HepG2 (cell line): ENCODE measurements at regions not wholly inside any gene's neighbourhood (a gene's known extent, or its start where the extent isn't known, plus 50 kb on each side); places are given as distances from the start of the nearest gene placed in this dataset.

Experiments used
- ATAC-seq: fragments of 200-7000 bp; cut with Tn5 transposase; 3 replicates; pipeline ENCODE4 v1.9.1; 2020; ENCODE audit warnings: mild to moderate bottlenecking, moderate library complexity
- BruUV-seq: library from RNA; stranded (reverse); fragments of 400-500 nt; replicated peaks from 2 replicates; lab custom pipeline; 2021; lab: Mats Ljungman, UMichigan
- CTCF ChIA-PET: fragments of 300-600 bp; formaldehyde crosslinking; extraction: SDS; loops from one replicate; lab custom pipeline; 2021; ENCODE audit warnings: low total read pairs, inconsistent platforms, low intra/inter-chr PET ratio; lab: Yijun Ruan, JAX
- POLR2A ChIA-PET: fragments of 350-600 bp; sonication (Branson Sonifier 250); formaldehyde crosslinking; loops from one replicate; lab custom pipeline; 2020; ENCODE audit warnings: antibody characterized with exemption, inconsistent platforms; lab: Yijun Ruan, JAX
- DNase-seq: peaks from one replicate; pipeline ENCODE4 v3.0.0-alpha.2; 2015; ENCODE audit warnings: low spot score
- FAIRE-seq: peaks from 3 replicates; lab custom pipeline; 2011; peaks lifted over from hg19 to GRCh38; lab: Jason Lieb, UNC
- H2AFZ ChIP-seq: one replicate; pipeline ENCODE4 v1.6.1; 2011; ENCODE audit warnings: low read length, inconsistent platforms
- H3K27ac ChIP-seq: fragments of 300-600 bp; 3 replicates; pipeline ENCODE4 v1.8.0; 2011; ENCODE audit warnings: mixed run types, mild to moderate bottlenecking, mixed read lengths, low read length, inconsistent platforms; ENCODE audit not compliant: insufficient read depth; ENCODE audit errors: extremely low read length
- H3K27me3 ChIP-seq, 2 experiments: fragments of 200-600 bp in 1 of 2; 2 replicates in 1 of 2; 3 replicates in 1 of 2; pipeline versions ENCODE4 v1.6.0 to v1.8.0; 2011; ENCODE audit warnings: low read length in 2 of 2, mild to moderate bottlenecking in 2 of 2, moderate library complexity in 2 of 2, inconsistent platforms in 1 of 2; ENCODE audit not compliant: insufficient read depth in 2 of 2, control insufficient read depth in 1 of 2
- H3K36me3 ChIP-seq, 2 experiments: fragments of 200-600 bp in 1 of 2; replicated peaks in 1 of 2; 2 replicates in 1 of 2; 3 replicates in 1 of 2; pipeline versions ENCODE4 v1.5.1 to v1.8.0; 2011; ENCODE audit warnings: low read length in 2 of 2, inconsistent platforms in 1 of 2; ENCODE audit not compliant: insufficient read depth in 2 of 2, control insufficient read depth in 1 of 2
- H3K4me1 ChIP-seq: 2 replicates; pipeline ENCODE4 v1.5.1; 2012; ENCODE audit warnings: low read length, inconsistent platforms; ENCODE audit not compliant: insufficient read depth
- H3K4me2 ChIP-seq: 2 replicates; pipeline ENCODE4 v1.6.0; 2011; ENCODE audit warnings: low read depth, low read length, inconsistent platforms
- H3K4me3 ChIP-seq, 3 experiments: fragments of 200-600 bp in 1 of 3; sonication (generic), shearing (Covaris generic) in 1 of 3; replicated peaks in 1 of 3; 2 replicates each; pipeline ENCODE4 v1.5.1; 2011 to 2016; ENCODE audit warnings: low read length in 3 of 3, inconsistent platforms in 2 of 3, low read depth in 2 of 3, mild to moderate bottlenecking in 2 of 3, control low read depth in 1 of 3, mixed read lengths in 1 of 3; ENCODE audit not compliant: insufficient read depth in 1 of 3
- H3K79me2 ChIP-seq: one replicate; pipeline ENCODE4 v1.6.1; 2011; ENCODE audit warnings: low read length, inconsistent platforms; ENCODE audit not compliant: insufficient read depth
- H3K9ac ChIP-seq: 2 replicates; pipeline ENCODE4 v1.6.0; 2011; ENCODE audit warnings: mild to moderate bottlenecking, low read depth, low read length, inconsistent platforms; ENCODE audit not compliant: insufficient read depth
- H3K9me3 ChIP-seq: 2 replicates; pipeline ENCODE4 v1.5.1; 2012; ENCODE audit warnings: mild to moderate bottlenecking, low read length
- H4K20me1 ChIP-seq: 2 replicates; pipeline ENCODE4 v1.6.0; 2011; ENCODE audit warnings: inconsistent platforms, mild to moderate bottlenecking, low read length, moderate library complexity; ENCODE audit not compliant: insufficient read depth
- ISL2 ChIP-seq: sonication (generic); formaldehyde crosslinking; IDR thresholded peaks from 2 replicates; pipeline ENCODE4 v1.5.0; 2020; ENCODE audit warnings: missing genetic modification reagents
- POLR2A ChIP-seq, 2 experiments: IDR thresholded peaks; 2 replicates each; pipeline ENCODE4 v1.6.1; 2011; ENCODE audit warnings: low read depth in 2 of 2, low read length in 2 of 2, mild to moderate bottlenecking in 1 of 2, moderate library complexity in 1 of 2; ENCODE audit not compliant: insufficient read depth in 1 of 2
- RBAK ChIP-seq: sonication (generic); formaldehyde crosslinking; IDR thresholded peaks from 2 replicates; pipeline ENCODE4 v1.5.1; 2020; ENCODE audit warnings: mild to moderate bottlenecking, missing genetic modification reagents
- SCMH1 ChIP-seq: sonication (generic); formaldehyde crosslinking; IDR thresholded peaks from 2 replicates; pipeline ENCODE4 v1.9.0; 2021; ENCODE audit warnings: missing genetic modification reagents, mild to moderate bottlenecking, borderline replicate concordance
- ZFYVE20 ChIP-seq: sonication (generic); formaldehyde crosslinking; IDR thresholded peaks from 2 replicates; pipeline ENCODE4 v1.8.0; 2023; ENCODE audit warnings: low read depth, mild to moderate bottlenecking, moderate library complexity, missing genetic modification reagents, borderline replicate concordance
- ZNF556 ChIP-seq: sonication (generic); formaldehyde crosslinking; IDR thresholded peaks from 2 replicates; pipeline ENCODE4 v1.4.0; 2020; ENCODE audit warnings: mild to moderate bottlenecking, missing genetic modification reagents, borderline replicate concordance
- ZSCAN30 ChIP-seq: sonication (generic); formaldehyde crosslinking; IDR thresholded peaks from 2 replicates; pipeline ENCODE4 v1.5.0; 2020; ENCODE audit warnings: mild to moderate bottlenecking, missing genetic modification reagents
- WGBS: methylation state at CpG from one replicate; pipeline ENCODE4 v1.1.6; 2017; ENCODE audit warnings: low lambda C conversion rate; 5-methylcytosine and 5-hydroxymethylcytosine counted together
- in situ Hi-C: cut with HindIII; loops from 2 replicates; pipeline ENCODE4 v1.10.0; 2017; ENCODE audit warnings: low pct_unique_long_range_greater_than_20kb; ENCODE audit not compliant: extremely low pct_ligation_motif_present
- intact Hi-C: fragments of 100-400 bp; cut with micrococcal nuclease; formaldehyde crosslinking; loops from one replicate; pipeline ENCODE4 v1.10.0; 2022; ENCODE audit not compliant: unreplicated experiment
- TF ChIP-seq, protein P1 (sequence below): IDR thresholded peaks from 2 replicates; pipeline ENCODE4 v1.6.1; 2016; ENCODE audit warnings: control low read depth
- TF ChIP-seq, protein P2 (sequence below): sonication (generic); formaldehyde crosslinking; IDR thresholded peaks from 2 replicates; pipeline ENCODE4 v1.8.0; 2023; ENCODE audit warnings: mild to moderate bottlenecking, missing genetic modification reagents

- H3K36me3 ChIP-seq = no peaks in the 10 kb centered on the region
- no TSS peak for BruUV-seq
- H3K4me3 ChIP-seq = no peak overlapping the region
- intact Hi-C loops (no loop called here), in situ Hi-C loops (no loop called here)
- H3K27me3 ChIP-seq = no peaks in the 10 kb centered on the region
- H3K4me2 ChIP-seq = no peak overlapping the region
- FAIRE-seq = no peak
- no peak overlapping the region for H3K9ac ChIP-seq
- no peak for TF ChIP-seq ZNF556 (CRISPR knock-in tag)
- TF ChIP-seq, protein P1, sequence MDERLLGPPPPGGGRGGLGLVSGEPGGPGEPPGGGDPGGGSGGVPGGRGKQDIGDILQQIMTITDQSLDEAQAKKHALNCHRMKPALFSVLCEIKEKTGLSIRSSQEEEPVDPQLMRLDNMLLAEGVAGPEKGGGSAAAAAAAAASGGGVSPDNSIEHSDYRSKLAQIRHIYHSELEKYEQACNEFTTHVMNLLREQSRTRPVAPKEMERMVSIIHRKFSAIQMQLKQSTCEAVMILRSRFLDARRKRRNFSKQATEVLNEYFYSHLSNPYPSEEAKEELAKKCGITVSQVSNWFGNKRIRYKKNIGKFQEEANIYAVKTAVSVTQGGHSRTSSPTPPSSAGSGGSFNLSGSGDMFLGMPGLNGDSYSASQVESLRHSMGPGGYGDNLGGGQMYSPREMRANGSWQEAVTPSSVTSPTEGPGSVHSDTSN (CRISPR knock-in tag) = no peak
- no peak for TF ChIP-seq ZFYVE20 (CRISPR knock-in tag)
- ATAC-seq = no peak
- no peaks in the 10 kb centered on the region for H3K9me3 ChIP-seq
- H4K20me1 ChIP-seq = no peaks in the 10 kb centered on the region
- ChIA-PET CTCF (no interaction called here), POLR2A (no interaction called here)
- H3K79me2 ChIP-seq = no peaks in the 10 kb centered on the region
- H2AFZ ChIP-seq = no peak overlapping the region
- H3K4me1 ChIP-seq = no peaks in the 10 kb centered on the region
- DNase-seq = no peak
- no peak overlapping the region for H3K27ac ChIP-seq
Measured at GRCh38 chr3:146969356-146969755, 364.2 kb upstream of the PLSCR5 start.

DNA sequence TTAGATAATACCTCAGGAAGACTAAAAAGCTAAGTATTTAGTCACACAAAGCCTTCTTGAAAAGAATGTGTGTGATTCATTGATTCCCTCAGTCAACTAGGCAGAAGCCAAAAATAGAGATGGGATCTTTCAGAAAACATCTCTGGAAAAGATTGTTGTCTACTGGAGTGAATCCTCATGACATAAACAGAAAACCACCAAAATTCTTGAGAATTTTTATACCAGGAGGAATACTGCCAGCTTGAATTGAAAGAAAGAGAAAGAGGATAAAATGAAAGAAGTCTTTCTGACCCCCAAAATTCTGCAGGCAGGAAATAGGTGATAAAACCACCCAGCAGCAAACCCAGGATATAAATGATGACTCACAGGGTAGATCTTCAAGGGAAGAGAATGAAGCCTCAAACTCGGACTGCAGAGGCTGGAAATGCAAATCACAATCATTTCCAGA, 363.1 kb upstream of the PLSCR5 start:
- H3K9ac ChIP-seq = no peak overlapping the region
- CTCF ChIA-PET = no interaction called here
- H3K36me3 ChIP-seq = no peaks in the 10 kb centered on the region
- BruUV-seq = no TSS peak
- no peak overlapping the region for H3K27ac ChIP-seq
- no peak for DNase-seq
- H4K20me1 ChIP-seq = no peaks in the 10 kb centered on the region
- H2AFZ ChIP-seq = no peak overlapping the region
- no peaks in the 10 kb centered on the region for H3K9me3 ChIP-seq
- H3K4me1 ChIP-seq = no peaks in the 10 kb centered on the region
- no peak overlapping the region for H3K4me2 ChIP-seq
- no peaks in the 10 kb centered on the region for H3K27me3 ChIP-seq
- no peak overlapping the region for H3K4me3 ChIP-seq
- no peaks in the 10 kb centered on the region for H3K79me2 ChIP-seq
- intact Hi-C loops (no loop called here), in situ Hi-C loops (no loop called here)
- TF ChIP-seq, protein P2, sequence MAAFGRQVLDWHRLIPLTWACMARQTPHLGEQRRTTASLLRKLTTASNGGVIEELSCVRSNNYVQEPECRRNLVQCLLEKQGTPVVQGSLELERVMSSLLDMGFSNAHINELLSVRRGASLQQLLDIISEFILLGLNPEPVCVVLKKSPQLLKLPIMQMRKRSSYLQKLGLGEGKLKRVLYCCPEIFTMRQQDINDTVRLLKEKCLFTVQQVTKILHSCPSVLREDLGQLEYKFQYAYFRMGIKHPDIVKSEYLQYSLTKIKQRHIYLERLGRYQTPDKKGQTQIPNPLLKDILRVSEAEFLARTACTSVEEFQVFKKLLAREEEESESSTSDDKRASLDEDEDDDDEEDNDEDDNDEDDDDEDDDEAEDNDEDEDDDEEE (CRISPR knock-in tag) = no peak
- no peak for TF ChIP-seq RBAK (CRISPR knock-in tag)
- TF ChIP-seq ISL2 (CRISPR knock-in tag) = no peak
- no peak for TF ChIP-seq ZNF556 (CRISPR knock-in tag)
- no peak for TF ChIP-seq POLR2A (IDR thresholded peaks at IDR 0.05; ENCODE audit: insufficient read depth in 1 of 2, low read depth in 2 of 2, low read length in 2 of 2)
- TF ChIP-seq ZSCAN30 (CRISPR knock-in tag) = no peak
- no peak for TF ChIP-seq SCMH1 (CRISPR knock-in tag)
- no peak for ATAC-seq
- POLR2A ChIA-PET = no interaction called here
- FAIRE-seq = no peak
- 6% methylated on average over 1 of the region's 1 CpG for WGBS
